Uterus (tissue), 2 donors: ENCODE measurements at regions not wholly inside any gene's neighbourhood (a gene's known extent, or its start where the extent isn't known, plus 50 kb on each side); places are given as distances from the start of the nearest gene placed in this dataset.

Source experiments
- CTCF ChIP-seq, 4 experiments: fragments of 200-600 bp in 2 of 4; fragments of 450-650 bp in 2 of 4; sonication (generic) in 2 of 4; IDR thresholded peaks; one replicate each; pipeline ENCODE4 v1.5.1; 2016 to 2019; ENCODE audit warnings: antibody characterized with exemption in 4 of 4, mild to moderate bottlenecking in 2 of 4, moderate library complexity in 1 of 4
- POLR2A ChIP-seq, 2 donors: fragments of 450-650 bp; IDR thresholded peaks; one replicate each; pipeline ENCODE4 v1.6.1; 2016; ENCODE audit warnings: antibody characterized with exemption in 2 of 2, mild to moderate bottlenecking in 1 of 2, moderate library complexity in 1 of 2

- TF ChIP-seq CTCF (IDR thresholded peaks at IDR 0.05) (no peak), POLR2A (IDR thresholded peaks at IDR 0.05) (no peak)
Measured at GRCh38 chrX:13903405-13903804, 86.5 kb upstream of the GPM6B start.
